GM12878 (cell line): ENCODE measurements at regions not wholly inside any gene's neighbourhood (a gene's known extent, or its start where the extent isn't known, plus 50 kb on each side); places are given as distances from the start of the nearest gene placed in this dataset.

ENCODE experiments used
- ATAC-seq: fragments of 200-7000 bp; cut with Tn5 transposase; 3 replicates; pipeline ENCODE4 v1.9.1; 2020; ENCODE audit warnings: mild to moderate bottlenecking, moderate library complexity
- BruUV-seq: library from RNA; stranded (reverse); fragments of 400-500 nt; replicated peaks from 2 replicates; lab custom pipeline; 2021; lab: Mats Ljungman, UMichigan
- CTCF ChIA-PET: fragments of 300-600 bp; sonication (Branson Sonifier 250); formaldehyde crosslinking; extraction: SDS; loops from one replicate; lab custom pipeline; 2021; ENCODE audit warnings: inconsistent platforms; lab: Yijun Ruan, JAX
- POLR2A ChIA-PET: fragments of 350-600 bp; formaldehyde crosslinking; extraction: SDS; loops from one replicate; lab custom pipeline; 2021; ENCODE audit warnings: inconsistent platforms; lab: Charles Lee
- RAD21 ChIA-PET: fragments of 300-600 bp; sonication (Branson Sonifier 250); formaldehyde crosslinking; loops from one replicate; lab custom pipeline; 2023; ENCODE audit warnings: antibody characterized with exemption; ENCODE audit not compliant: unreplicated experiment; lab: Charles Lee
- SMC1A ChIA-PET: fragments of 300-600 bp; sonication (Branson Sonifier 250); formaldehyde crosslinking; loops from one replicate; lab custom pipeline; 2023; ENCODE audit not compliant: unreplicated experiment, uncharacterized antibody; lab: Charles Lee
- DNase-seq: peaks from one replicate; pipeline ENCODE4 v3.0.0-alpha.2; 2011; ENCODE audit warnings: low read depth, low spot score
- FAIRE-seq: peaks from 3 replicates; lab custom pipeline; 2011; peaks lifted over from hg19 to GRCh38; lab: Jason Lieb, UNC
- H2AFZ ChIP-seq: 2 replicates; pipeline ENCODE4 v1.6.0; 2011; ENCODE audit warnings: low read depth, low read length, control low read depth; ENCODE audit not compliant: control insufficient read depth
- H3K27ac ChIP-seq: 2 replicates; pipeline ENCODE4 v1.5.1; 2011; ENCODE audit warnings: control low read depth; ENCODE audit not compliant: control insufficient read depth, insufficient read depth
- H3K27me3 ChIP-seq, 2 experiments: replicated peaks in 1 of 2; 2 replicates each; pipeline versions ENCODE4 v1.6.0 to v1.6.1; 2011; ENCODE audit warnings: low read length in 1 of 2; ENCODE audit not compliant: control insufficient read depth in 2 of 2, insufficient read depth in 2 of 2
- H3K36me3 ChIP-seq, 2 experiments: 2 replicates each; pipeline ENCODE4 v1.5.1; 2011; ENCODE audit warnings: low read length in 1 of 2; ENCODE audit not compliant: control insufficient read depth in 2 of 2, insufficient read depth in 2 of 2
- H3K4me1 ChIP-seq: 2 replicates; pipeline ENCODE4 v1.6.1; 2011; ENCODE audit warnings: mild to moderate bottlenecking, low read length, moderate library complexity, mixed read lengths; ENCODE audit not compliant: control insufficient read depth, insufficient read depth
- H3K4me2 ChIP-seq: 2 replicates; pipeline ENCODE4 v1.6.0; 2011; ENCODE audit warnings: control low read depth; ENCODE audit not compliant: control insufficient read depth, insufficient read depth
- H3K4me3 ChIP-seq: fragments of 200-600 bp; sonication (generic); 2 replicates; pipeline ENCODE4 v1.5.1; 2016
- H3K79me2 ChIP-seq: 2 replicates; pipeline ENCODE4 v1.6.0; 2011; ENCODE audit warnings: low read length; ENCODE audit not compliant: control insufficient read depth, insufficient read depth
- H3K9ac ChIP-seq: 2 replicates; pipeline ENCODE4 v1.8.0; 2011; ENCODE audit warnings: low read length, control low read depth, mixed read lengths; ENCODE audit not compliant: control insufficient read depth, insufficient read depth
- H3K9me3 ChIP-seq: replicated peaks from 3 replicates; pipeline ENCODE4 v1.5.1; 2011; ENCODE audit warnings: mild to moderate bottlenecking, low read length; ENCODE audit not compliant: control insufficient read depth, insufficient read depth
- H4K20me1 ChIP-seq: 2 replicates; pipeline ENCODE4 v1.6.0; 2011; ENCODE audit not compliant: control insufficient read depth, insufficient read depth
- FOS ChIP-seq: IDR thresholded peaks from 3 replicates; pipeline ENCODE4 v1.6.1; 2011; ENCODE audit warnings: borderline replicate concordance; ENCODE audit not compliant: insufficient read length; ENCODE audit errors: extremely low read depth
- HCFC1 ChIP-seq: fragments of 150-350 bp; IDR thresholded peaks from 2 replicates; pipeline ENCODE4 v1.6.1; 2014; ENCODE audit warnings: low read length
- HDGF ChIP-seq: fragments of 450-650 bp; IDR thresholded peaks from 2 replicates; pipeline ENCODE4 v1.6.1; 2016; ENCODE audit warnings: antibody characterized with exemption
- IRF5 ChIP-seq: fragments of 450-650 bp; IDR thresholded peaks from 2 replicates; pipeline ENCODE4 v1.6.1; 2017; ENCODE audit warnings: borderline replicate concordance
- in situ Hi-C: fragments of 300-500 bp; cut with MboI; formaldehyde crosslinking; loops from 9 replicates; pipeline ENCODE4 v1.14.3; 2018; ENCODE audit warnings: mixed read lengths
- intact Hi-C: fragments of 100-400 bp; cut with micrococcal nuclease; formaldehyde crosslinking; loops from one replicate; pipeline ENCODE4 v1.14.2; 2022; ENCODE audit not compliant: unreplicated experiment
- TF ChIP-seq, protein P1 (sequence below): fragments of 450-650 bp; IDR thresholded peaks from 2 replicates; pipeline ENCODE4 v1.6.1; 2017; ENCODE audit warnings: mild to moderate bottlenecking, moderate library complexity
- TF ChIP-seq, protein P2 (sequence below): fragments of 150-350 bp; IDR thresholded peaks from 2 replicates; pipeline ENCODE4 v1.6.1; 2016; ENCODE audit warnings: low read depth, low read length

DNA sequence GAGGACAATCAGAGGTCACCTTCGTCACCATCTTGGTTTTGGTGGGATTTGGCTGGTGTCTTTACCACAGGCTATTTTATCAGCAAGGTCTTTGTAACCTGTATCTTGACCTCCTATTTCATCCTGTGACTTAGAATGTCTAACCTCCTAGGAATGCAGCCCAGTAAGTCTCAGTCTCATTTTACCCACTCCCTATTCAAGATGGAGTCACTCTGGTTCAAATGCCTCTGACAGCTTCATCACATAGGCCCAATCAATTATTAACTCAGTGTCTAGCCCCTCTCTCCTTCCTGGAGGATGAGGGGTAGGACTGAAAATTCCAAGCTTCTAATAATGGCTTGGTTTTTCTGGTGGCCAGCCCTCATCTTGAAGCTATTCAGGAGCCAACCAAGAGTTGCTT is 111.4 kb upstream of the NAP1L1 start (continued):
- TF ChIP-seq FOS = no peak
- TF ChIP-seq, all 136 proteins: peak for 0

GRCh38 chr12:76194724-76195123 is 110.2 kb upstream of the NAP1L1 start:
- Histone ChIP-seq H3K79me2 (no peaks in the 10 kb centered on the region), H3K27ac (no peak overlapping the region), H3K4me1 (no peaks in the 10 kb centered on the region), H3K36me3 (no peaks in the 10 kb centered on the region), H3K4me3 (no peak overlapping the region), H3K9ac (no peak overlapping the region), H4K20me1 (no peaks in the 10 kb centered on the region), H2AFZ (no peak overlapping the region), H3K27me3 (no peaks in the 10 kb centered on the region), H3K4me2 (no peak overlapping the region), H3K9me3 (peaks cover 6% of the 10 kb centered on the region)
- TF ChIP-seq, protein P1, sequence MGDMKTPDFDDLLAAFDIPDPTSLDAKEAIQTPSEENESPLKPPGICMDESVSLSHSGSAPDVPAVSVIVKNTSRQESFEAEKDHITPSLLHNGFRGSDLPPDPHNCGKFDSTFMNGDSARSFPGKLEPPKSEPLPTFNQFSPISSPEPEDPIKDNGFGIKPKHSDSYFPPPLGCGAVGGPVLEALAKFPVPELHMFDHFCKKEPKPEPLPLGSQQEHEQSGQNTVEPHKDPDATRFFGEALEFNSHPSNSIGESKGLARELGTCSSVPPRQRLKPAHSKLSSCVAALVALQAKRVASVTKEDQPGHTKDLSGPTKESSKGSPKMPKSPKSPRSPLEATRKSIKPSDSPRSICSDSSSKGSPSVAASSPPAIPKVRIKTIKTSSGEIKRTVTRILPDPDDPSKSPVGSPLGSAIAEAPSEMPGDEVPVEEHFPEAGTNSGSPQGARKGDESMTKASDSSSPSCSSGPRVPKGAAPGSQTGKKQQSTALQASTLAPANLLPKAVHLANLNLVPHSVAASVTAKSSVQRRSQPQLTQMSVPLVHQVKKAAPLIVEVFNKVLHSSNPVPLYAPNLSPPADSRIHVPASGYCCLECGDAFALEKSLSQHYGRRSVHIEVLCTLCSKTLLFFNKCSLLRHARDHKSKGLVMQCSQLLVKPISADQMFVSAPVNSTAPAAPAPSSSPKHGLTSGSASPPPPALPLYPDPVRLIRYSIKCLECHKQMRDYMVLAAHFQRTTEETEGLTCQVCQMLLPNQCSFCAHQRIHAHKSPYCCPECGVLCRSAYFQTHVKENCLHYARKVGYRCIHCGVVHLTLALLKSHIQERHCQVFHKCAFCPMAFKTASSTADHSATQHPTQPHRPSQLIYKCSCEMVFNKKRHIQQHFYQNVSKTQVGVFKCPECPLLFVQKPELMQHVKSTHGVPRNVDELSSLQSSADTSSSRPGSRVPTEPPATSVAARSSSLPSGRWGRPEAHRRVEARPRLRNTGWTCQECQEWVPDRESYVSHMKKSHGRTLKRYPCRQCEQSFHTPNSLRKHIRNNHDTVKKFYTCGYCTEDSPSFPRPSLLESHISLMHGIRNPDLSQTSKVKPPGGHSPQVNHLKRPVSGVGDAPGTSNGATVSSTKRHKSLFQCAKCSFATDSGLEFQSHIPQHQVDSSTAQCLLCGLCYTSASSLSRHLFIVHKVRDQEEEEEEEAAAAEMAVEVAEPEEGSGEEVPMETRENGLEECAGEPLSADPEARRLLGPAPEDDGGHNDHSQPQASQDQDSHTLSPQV = no peak
- no peak for TF ChIP-seq HCFC1
- no peak for TF ChIP-seq IRF5
- no peak for TF ChIP-seq HDGF
- TF ChIP-seq, protein P2, sequence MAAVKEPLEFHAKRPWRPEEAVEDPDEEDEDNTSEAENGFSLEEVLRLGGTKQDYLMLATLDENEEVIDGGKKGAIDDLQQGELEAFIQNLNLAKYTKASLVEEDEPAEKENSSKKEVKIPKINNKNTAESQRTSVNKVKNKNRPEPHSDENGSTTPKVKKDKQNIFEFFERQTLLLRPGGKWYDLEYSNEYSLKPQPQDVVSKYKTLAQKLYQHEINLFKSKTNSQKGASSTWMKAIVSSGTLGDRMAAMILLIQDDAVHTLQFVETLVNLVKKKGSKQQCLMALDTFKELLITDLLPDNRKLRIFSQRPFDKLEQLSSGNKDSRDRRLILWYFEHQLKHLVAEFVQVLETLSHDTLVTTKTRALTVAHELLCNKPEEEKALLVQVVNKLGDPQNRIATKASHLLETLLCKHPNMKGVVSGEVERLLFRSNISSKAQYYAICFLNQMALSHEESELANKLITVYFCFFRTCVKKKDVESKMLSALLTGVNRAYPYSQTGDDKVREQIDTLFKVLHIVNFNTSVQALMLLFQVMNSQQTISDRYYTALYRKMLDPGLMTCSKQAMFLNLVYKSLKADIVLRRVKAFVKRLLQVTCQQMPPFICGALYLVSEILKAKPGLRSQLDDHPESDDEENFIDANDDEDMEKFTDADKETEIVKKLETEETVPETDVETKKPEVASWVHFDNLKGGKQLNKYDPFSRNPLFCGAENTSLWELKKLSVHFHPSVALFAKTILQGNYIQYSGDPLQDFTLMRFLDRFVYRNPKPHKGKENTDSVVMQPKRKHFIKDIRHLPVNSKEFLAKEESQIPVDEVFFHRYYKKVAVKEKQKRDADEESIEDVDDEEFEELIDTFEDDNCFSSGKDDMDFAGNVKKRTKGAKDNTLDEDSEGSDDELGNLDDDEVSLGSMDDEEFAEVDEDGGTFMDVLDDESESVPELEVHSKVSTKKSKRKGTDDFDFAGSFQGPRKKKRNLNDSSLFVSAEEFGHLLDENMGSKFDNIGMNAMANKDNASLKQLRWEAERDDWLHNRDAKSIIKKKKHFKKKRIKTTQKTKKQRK = no peak
- DNase-seq (no peak), FAIRE-seq (no peak), ATAC-seq (no peak)
- SMC1A ChIA-PET = no interaction called here
- intact Hi-C loops (no loop called here), in situ Hi-C loops (no loop called here)
- BruUV-seq = no TSS peak
- POLR2A ChIA-PET = no interaction called here
- RAD21 ChIA-PET = no interaction called here
- CTCF ChIA-PET = interaction anchor here (0.6 kb wide), 1 partner anchor 506 kb away, joined by 3 read pairs; no protein-coding TSS in a partner anchor
